H9 (cell line): ENCODE measurements at regions not wholly inside any gene's neighbourhood (a gene's known extent, or its start where the extent isn't known, plus 50 kb on each side); places are given as distances from the start of the nearest gene placed in this dataset.

Experiments
- DNase-seq: peaks from one replicate; pipeline ENCODE4 v3.0.0-alpha.2; 2017
- H2AFZ ChIP-seq: one replicate; pipeline ENCODE4 v1.6.1; 2013; ENCODE audit warnings: mild to moderate bottlenecking, low read length, control low read depth, moderate library complexity
- H2AK5ac ChIP-seq: 2 replicates; pipeline ENCODE4 v1.6.1; 2013; ENCODE audit warnings: low read length, control low read depth, mixed read lengths; ENCODE audit not compliant: insufficient read length
- H2BK120ac ChIP-seq: one replicate; pipeline ENCODE4 v1.6.1; 2013; ENCODE audit warnings: low read depth, mild to moderate bottlenecking, low read length, control low read depth, inconsistent platforms; ENCODE audit not compliant: poor library complexity, severe bottlenecking
- H2BK12ac ChIP-seq: 2 replicates; pipeline ENCODE4 v1.6.1; 2013; ENCODE audit warnings: low read length, control low read depth, mixed read lengths, low read depth; ENCODE audit not compliant: insufficient read length
- H2BK15ac ChIP-seq: 2 replicates; pipeline ENCODE4 v1.6.1; 2013; ENCODE audit warnings: low read depth, low read length, control low read depth
- H2BK20ac ChIP-seq: one replicate; pipeline ENCODE4 v1.6.1; 2013; ENCODE audit warnings: low read depth, mild to moderate bottlenecking, low read length, control low read depth, inconsistent platforms; ENCODE audit not compliant: poor library complexity, severe bottlenecking
- H2BK5ac ChIP-seq: 2 replicates; pipeline ENCODE4 v1.6.1; 2013; ENCODE audit warnings: low read length, control low read depth, mixed read lengths; ENCODE audit not compliant: insufficient read length
- H3K14ac ChIP-seq: 2 replicates; pipeline ENCODE4 v1.6.1; 2013; ENCODE audit warnings: low read length, control low read depth; ENCODE audit not compliant: insufficient read depth
- H3K18ac ChIP-seq: 2 replicates; pipeline ENCODE4 v1.6.1; 2013; ENCODE audit warnings: low read depth, mild to moderate bottlenecking, mixed read lengths, low read length, control low read depth; ENCODE audit not compliant: insufficient read length
- H3K23ac ChIP-seq: 2 replicates; pipeline ENCODE4 v1.6.1; 2013; ENCODE audit warnings: low read length, control low read depth, mixed read lengths, low read depth; ENCODE audit not compliant: insufficient read length
- H3K23me2 ChIP-seq: 2 replicates; pipeline ENCODE4 v1.6.1; 2013; ENCODE audit warnings: low read depth, mild to moderate bottlenecking, mixed read lengths, low read length, control low read depth; ENCODE audit not compliant: insufficient read length, poor library complexity, severe bottlenecking
- H3K27ac ChIP-seq: 2 replicates; pipeline ENCODE4 v1.5.1; 2013; ENCODE audit warnings: low read length, control low read depth, mixed read lengths, low read depth; ENCODE audit not compliant: insufficient read length
- H3K27me3 ChIP-seq: 2 replicates; pipeline ENCODE4 v1.6.1; 2013; ENCODE audit warnings: low read length, control low read depth, inconsistent platforms; ENCODE audit not compliant: insufficient read depth
- H3K4ac ChIP-seq: 2 replicates; pipeline ENCODE4 v1.6.1; 2013; ENCODE audit warnings: low read depth, mild to moderate bottlenecking, control low read depth, inconsistent platforms, low read length, moderate library complexity
- H3K4me1 ChIP-seq: 2 replicates; pipeline ENCODE4 v1.6.1; 2013; ENCODE audit warnings: low read length, control low read depth, inconsistent platforms; ENCODE audit not compliant: insufficient read depth
- H3K4me2 ChIP-seq: 2 replicates; pipeline ENCODE4 v1.6.1; 2013; ENCODE audit warnings: low read length, control low read depth, mixed read lengths; ENCODE audit not compliant: insufficient read length, insufficient read depth
- H3K56ac ChIP-seq: 2 replicates; pipeline ENCODE4 v1.6.1; 2013; ENCODE audit warnings: low read depth, mild to moderate bottlenecking, mixed read lengths, low read length, control low read depth; ENCODE audit not compliant: insufficient read length
- H3K79me1 ChIP-seq: 2 replicates; pipeline ENCODE4 v1.6.1; 2013; ENCODE audit warnings: low read depth, mild to moderate bottlenecking, moderate library complexity, low read length, control low read depth, inconsistent platforms; ENCODE audit not compliant: insufficient read depth, poor library complexity, severe bottlenecking
- H3K79me2 ChIP-seq: 2 replicates; pipeline ENCODE4 v1.6.1; 2013; ENCODE audit warnings: low read length, control low read depth, inconsistent platforms; ENCODE audit not compliant: insufficient read depth
- H3K9ac ChIP-seq: 2 replicates; pipeline ENCODE4 v1.6.1; 2013; ENCODE audit warnings: low read length, control low read depth, mixed read lengths; ENCODE audit not compliant: insufficient read length; ENCODE audit errors: extremely low read depth
- H3K9me3 ChIP-seq: one replicate; pipeline ENCODE4 v1.6.1; 2013; ENCODE audit warnings: low read depth, low read length, inconsistent platforms; ENCODE audit not compliant: control insufficient read depth
- H3T11ph ChIP-seq: one replicate; pipeline ENCODE4 v1.6.1; 2013; ENCODE audit warnings: mild to moderate bottlenecking, low read length, control low read depth, inconsistent platforms
- H4K20me1 ChIP-seq: one replicate; pipeline ENCODE4 v1.6.1; 2013; ENCODE audit not compliant: control insufficient read depth, insufficient read length, insufficient read depth
- H4K5ac ChIP-seq: 2 replicates; pipeline ENCODE4 v1.6.1; 2013; ENCODE audit warnings: low read depth, mild to moderate bottlenecking, mixed read lengths, low read length, control low read depth; ENCODE audit not compliant: insufficient read length
- H4K8ac ChIP-seq: replicated peaks from 2 replicates; pipeline ENCODE4 v1.6.1; 2013; ENCODE audit warnings: low read length, control low read depth, mixed read lengths, low read depth; ENCODE audit not compliant: insufficient read length
- H4K91ac ChIP-seq: 2 replicates; pipeline ENCODE4 v1.6.1; 2013; ENCODE audit warnings: low read depth, mild to moderate bottlenecking, moderate library complexity, mixed read lengths, low read length, control low read depth; ENCODE audit not compliant: insufficient read length
- H3K27ac Mint-ChIP-seq, 3 experiments: 2 replicates in 2 of 3; 3 replicates in 1 of 3; pipeline ENCODE4 v1.8.0; 2020 to 2021; ENCODE audit warnings: mixed read lengths in 3 of 3, mild to moderate bottlenecking in 1 of 3, moderate library complexity in 1 of 3
- H3K27me3 Mint-ChIP-seq: 2 replicates; pipeline ENCODE4 v1.8.0; 2021; ENCODE audit warnings: low read depth, mild to moderate bottlenecking, moderate library complexity, mixed read lengths
- H3K36me3 Mint-ChIP-seq, 3 experiments: 2 replicates in 2 of 3; 3 replicates in 1 of 3; pipeline ENCODE4 v1.8.0; 2020 to 2021; ENCODE audit warnings: low read depth in 3 of 3, mixed read lengths in 3 of 3; ENCODE audit not compliant: insufficient read depth in 1 of 3
- H3K4me1 Mint-ChIP-seq, 2 experiments: 2 replicates each; pipeline ENCODE4 v1.8.0; 2020; ENCODE audit warnings: mixed read lengths in 2 of 2
- H3K4me3 Mint-ChIP-seq, 2 experiments: 2 replicates in 1 of 2; 3 replicates in 1 of 2; pipeline ENCODE4 v1.8.0; 2020 to 2021; ENCODE audit warnings: mild to moderate bottlenecking in 2 of 2, mixed read lengths in 2 of 2, moderate library complexity in 1 of 2
- H3K9me3 Mint-ChIP-seq, 2 experiments: 2 replicates in 1 of 2; 3 replicates in 1 of 2; pipeline ENCODE4 v1.8.0; 2020; ENCODE audit warnings: mild to moderate bottlenecking in 2 of 2, mixed read lengths in 2 of 2, moderate library complexity in 1 of 2
- CTCF ChIP-seq: fragments of 200-600 bp; sonication (generic); conservative IDR thresholded peaks from 3 replicates; pipeline ENCODE4 v1.8.0; 2021; ENCODE audit warnings: antibody characterized with exemption, mild to moderate bottlenecking
- WGBS: extraction: QIAGEN DNeasy Blood & Tissue Kit; methylation state at CpG from one replicate; pipeline ENCODE4 v1.1.7; 2013; ENCODE audit warnings: missing lambda C conversion rate, low lambda C conversion rate, mixed read lengths; ENCODE audit not compliant: insufficient read length; ENCODE audit errors: extremely low coverage; 5-methylcytosine and 5-hydroxymethylcytosine counted together

GRCh38 chr6:50543666-50544065, 169.7 kb upstream of the TFAP2D start:
- Mint-ChIP-seq H3K9me3 (no peaks in the 10 kb centered on the region), H3K27me3 (no peaks in the 10 kb centered on the region), H3K4me1 (peaks cover 8 to 9% of the 10 kb centered on the region in 2 experiments), H3K4me3 (no peak overlapping the region), H3K36me3 (no peaks in the 10 kb centered on the region), H3K27ac (peak overlapping the region in 1 of 3 experiments; percentile 28; a peak in 2 of 7 replicates)
- no peaks in the 10 kb centered on the region for H3K23me2 ChIP-seq
- H2AFZ ChIP-seq = no peak overlapping the region
- H2BK120ac ChIP-seq = no peak overlapping the region
- no peak overlapping the region for H3T11ph ChIP-seq
- H3K9ac ChIP-seq = no peak overlapping the region
- H3K4me1 ChIP-seq = no peaks in the 10 kb centered on the region
- no peak overlapping the region for H3K4ac ChIP-seq
- no peak overlapping the region for H3K27ac ChIP-seq
- H3K14ac ChIP-seq = no peak overlapping the region
- no peaks in the 10 kb centered on the region for H3K79me2 ChIP-seq
- H3K79me1 ChIP-seq = no peaks in the 10 kb centered on the region
- H2AK5ac ChIP-seq = no peak overlapping the region
- H3K4me2 ChIP-seq = no peak overlapping the region
- no peak for DNase-seq
- no peak overlapping the region for H3K23ac ChIP-seq
- H3K56ac ChIP-seq = no peak overlapping the region
- no peak overlapping the region for H2BK5ac ChIP-seq
- no peak for TF ChIP-seq CTCF
- WGBS = no CpG with 5 or more reads among the region's 7 CpGs
- no peak overlapping the region for H3K18ac ChIP-seq
- H4K5ac ChIP-seq = no peak overlapping the region
- H4K8ac ChIP-seq = no peak overlapping the region
- H2BK20ac ChIP-seq = no peak overlapping the region
- H2BK12ac ChIP-seq = no peak overlapping the region
- H2BK15ac ChIP-seq = no peak overlapping the region
- H4K20me1 ChIP-seq = no peaks in the 10 kb centered on the region
- H3K27me3 ChIP-seq = no peaks in the 10 kb centered on the region
- no peaks in the 10 kb centered on the region for H3K9me3 ChIP-seq
- no peak overlapping the region for H4K91ac ChIP-seq
